SW480 (cell line): ENCODE measurements at regions not wholly inside any gene's neighbourhood (a gene's known extent, or its start where the extent isn't known, plus 50 kb on each side); places are given as distances from the start of the nearest gene placed in this dataset.
A peak's percentile ranks its signal among the peaks of the same experiment; 100 is the strongest.

Experiments
- DNase-seq: peaks from one replicate; pipeline ENCODE4 v3.0.0-alpha.2; 2016; ENCODE audit warnings: low spot score

DNA sequence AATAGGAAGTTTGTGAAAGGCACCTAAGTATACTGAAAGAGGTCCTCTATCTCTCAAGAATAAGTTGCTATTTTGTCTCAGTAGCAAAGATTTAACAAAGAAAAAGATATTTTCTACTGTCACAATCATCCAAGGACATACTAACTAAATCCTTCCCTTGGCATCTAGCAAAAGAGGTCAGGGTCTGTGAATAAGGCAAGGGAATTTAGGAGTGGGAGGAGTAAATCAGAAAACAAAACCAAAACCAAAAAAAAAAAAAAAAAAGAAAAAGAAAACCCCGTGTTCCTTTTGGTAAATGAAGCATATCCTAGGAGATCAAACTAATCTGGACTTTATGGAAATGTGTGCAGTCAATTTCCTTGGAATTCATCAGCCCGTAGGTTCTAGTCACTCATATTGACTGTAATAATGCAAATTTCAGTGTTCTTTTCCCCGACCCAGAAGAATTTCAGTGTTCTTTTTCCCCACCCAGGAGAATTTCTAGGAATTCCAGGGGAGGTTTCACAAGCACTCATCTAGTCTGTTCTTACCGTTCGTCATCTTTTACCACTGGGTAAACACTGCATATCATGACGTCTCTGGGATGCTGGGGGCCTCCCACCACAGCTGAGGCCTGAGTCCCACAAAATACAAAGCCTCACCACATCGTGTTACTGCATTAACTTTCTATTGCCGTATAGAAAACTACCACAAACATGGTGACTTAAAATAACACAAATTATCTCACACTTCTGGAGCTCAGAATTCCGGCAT lies 113.8 kb upstream of the CCDC54 start:
- DNase-seq: no peak

DNA sequence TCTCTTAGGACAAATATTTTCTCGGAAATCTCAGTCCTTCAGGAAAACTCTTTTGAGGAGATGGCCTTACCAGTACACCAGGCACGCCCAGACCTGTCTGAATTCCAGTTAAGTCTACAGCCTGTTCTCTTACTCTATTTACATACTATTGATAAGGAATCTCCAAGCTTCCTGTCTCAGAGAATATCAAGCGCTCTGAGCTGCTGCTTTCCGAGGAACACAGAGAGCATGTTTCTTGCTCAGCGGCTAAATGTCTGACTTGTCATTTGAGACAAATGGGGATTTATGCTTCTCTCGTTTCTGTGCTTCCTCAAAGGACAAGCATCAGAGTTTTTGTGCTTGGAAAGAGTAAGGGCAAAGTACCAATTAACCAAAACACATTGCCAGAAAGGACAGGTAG lies 112.4 kb upstream of the CCDC54 start:
- DNase-seq: no peak

DNA sequence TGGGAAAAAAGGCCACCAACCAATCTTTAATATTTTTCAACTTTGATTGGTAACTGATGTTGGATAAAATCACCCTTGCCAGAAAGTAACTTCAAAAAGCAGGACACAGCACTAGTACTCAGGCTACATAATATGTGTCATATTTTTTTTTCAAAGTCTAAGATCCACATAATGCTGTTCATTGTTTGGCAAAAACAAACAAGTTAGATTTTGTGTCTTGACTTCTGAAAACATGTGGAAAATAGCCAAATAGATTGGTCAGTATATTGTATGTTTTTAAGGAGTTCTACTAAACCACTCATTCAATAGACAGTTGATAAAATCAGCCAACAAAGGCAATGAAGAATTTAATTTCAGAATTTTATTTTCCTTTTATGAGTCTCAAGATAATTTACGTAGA lies 111.7 kb upstream of the CCDC54 start:
- no peak for DNase-seq

DNA sequence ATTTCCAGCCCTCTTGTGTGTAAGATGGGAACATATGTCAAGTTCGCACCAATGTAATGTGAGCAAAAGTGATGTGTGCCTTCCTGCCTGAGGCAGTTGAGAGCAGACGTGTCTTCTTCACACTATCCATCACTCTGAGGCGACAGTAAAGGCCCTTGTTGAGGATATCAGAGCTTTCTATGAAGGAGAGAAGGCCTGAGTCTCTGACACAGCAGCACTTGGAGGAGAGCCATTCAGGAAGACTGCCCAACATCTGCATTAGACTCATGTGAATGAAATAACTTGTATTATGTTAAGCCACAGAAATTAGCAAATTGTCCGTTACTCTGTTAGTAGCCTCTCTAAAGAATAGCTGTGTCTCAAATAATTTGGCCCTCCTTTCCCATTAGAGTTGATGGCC lies 108.8 kb upstream of the CCDC54 start:
- no peak for DNase-seq

GRCh38 chr3:107269136-107269535 lies 108.1 kb upstream of the CCDC54 start:
- DNase-seq: no peak

DNA sequence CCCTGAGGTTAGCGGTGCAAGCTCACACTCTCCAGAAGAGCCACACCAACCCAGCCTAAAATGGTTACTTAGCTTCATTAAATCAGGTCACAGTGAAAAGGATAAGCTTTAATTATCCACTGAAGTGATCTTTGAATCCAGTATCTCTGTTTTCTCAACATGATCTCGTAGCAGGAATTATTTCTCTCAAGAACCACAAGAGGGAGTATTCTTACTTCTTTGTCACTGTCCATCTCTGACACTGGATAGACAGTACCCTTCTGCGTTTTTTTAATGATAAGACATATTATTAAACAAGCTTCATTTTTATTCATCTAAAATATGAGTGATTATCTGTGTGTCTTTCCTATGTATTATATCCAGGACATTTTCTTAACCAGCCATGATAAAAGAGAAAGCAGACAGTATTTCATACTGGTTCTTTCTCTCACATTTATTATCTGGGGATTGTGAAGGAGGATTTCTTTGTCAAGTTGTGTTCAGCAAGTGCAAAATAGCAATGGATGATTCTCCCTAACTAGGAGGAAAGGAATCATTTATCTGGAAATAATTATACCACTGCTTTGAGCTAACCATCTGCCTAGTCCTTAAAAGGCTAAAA lies 105.4 kb upstream of the CCDC54 start:
- DNase-seq: peak; percentile 79

GRCh38 chr3:107272471-107272870 lies 104.8 kb upstream of the CCDC54 start:
- no peak for DNase-seq

- no peak for DNase-seq
These were observed 104.4 kb upstream of the CCDC54 start for GRCh38 chr3:107272885-107273284.

GRCh38 chr3:107273771-107274170 lies 103.5 kb upstream of the CCDC54 start:
- DNase-seq: no peak

- no peak for DNase-seq
These were observed 101.7 kb upstream of the CCDC54 start for GRCh38 chr3:107275511-107275910.

- no peak for DNase-seq
These were observed 93.3 kb upstream of the CCDC54 start for GRCh38 chr3:107283948-107284347.

DNA sequence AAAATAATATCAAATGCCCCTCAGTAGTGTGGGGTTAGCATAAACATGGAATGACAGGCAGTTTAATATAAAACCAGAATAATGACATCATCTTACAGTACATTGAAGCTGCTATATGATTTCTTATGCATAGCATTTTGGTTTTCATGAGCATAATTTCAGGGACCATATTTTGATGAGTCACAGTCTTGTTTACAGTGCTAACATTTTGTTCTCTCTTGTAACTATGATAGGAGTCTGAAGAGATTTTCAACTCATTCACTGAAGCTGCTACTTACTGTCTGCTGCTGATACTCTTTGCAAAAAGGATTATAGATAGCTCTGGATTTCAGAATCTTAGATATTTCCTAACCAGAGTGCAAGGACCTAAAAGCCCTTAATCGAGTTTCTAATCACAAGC lies 92.6 kb upstream of the CCDC54 start:
- DNase-seq: no peak

GRCh38 chr3:107285197-107285596 lies 92.0 kb upstream of the CCDC54 start:
- no peak for DNase-seq

- DNase-seq: no peak
These were observed 87.9 kb upstream of the CCDC54 start for GRCh38 chr3:107289354-107289753.

DNA sequence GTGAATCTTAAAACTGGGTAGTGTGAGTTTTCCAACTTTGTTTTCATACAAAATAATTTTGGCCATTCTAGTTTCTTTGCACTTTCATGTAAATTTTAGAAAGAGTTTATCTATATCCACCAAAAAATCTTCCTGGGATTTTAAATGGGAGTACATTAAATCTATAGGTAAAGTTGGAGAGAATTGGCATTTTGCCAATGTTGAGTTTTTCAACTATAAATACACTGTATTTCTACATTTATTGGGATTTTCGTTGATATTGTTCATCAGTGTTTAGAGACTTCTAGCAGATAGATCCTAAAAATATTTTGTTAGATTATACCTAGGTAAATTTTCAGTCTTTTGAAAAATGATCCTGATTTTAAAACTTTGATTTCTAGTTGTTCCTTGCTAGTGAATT lies 83.1 kb upstream of the CCDC54 start:
- no peak for DNase-seq

DNA sequence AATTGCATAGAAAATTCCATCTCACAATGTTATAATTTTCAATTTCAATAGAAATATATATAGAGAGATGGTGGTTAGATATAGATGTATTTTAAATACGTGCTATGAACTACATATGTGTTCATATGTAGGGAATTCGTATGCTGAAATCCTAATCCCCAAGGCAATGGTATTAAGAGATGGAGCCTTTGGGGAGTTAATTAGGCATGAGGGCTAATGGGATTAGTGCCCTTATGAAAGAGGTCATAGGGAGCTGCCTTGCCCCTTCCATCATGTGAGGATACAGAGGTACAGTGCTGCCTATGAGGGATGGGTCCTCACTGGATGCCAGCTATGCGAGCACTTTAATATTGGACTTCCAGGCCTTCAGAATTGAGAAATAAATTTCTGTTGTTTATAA lies 79.6 kb upstream of the CCDC54 start:
- no peak for DNase-seq

DNA sequence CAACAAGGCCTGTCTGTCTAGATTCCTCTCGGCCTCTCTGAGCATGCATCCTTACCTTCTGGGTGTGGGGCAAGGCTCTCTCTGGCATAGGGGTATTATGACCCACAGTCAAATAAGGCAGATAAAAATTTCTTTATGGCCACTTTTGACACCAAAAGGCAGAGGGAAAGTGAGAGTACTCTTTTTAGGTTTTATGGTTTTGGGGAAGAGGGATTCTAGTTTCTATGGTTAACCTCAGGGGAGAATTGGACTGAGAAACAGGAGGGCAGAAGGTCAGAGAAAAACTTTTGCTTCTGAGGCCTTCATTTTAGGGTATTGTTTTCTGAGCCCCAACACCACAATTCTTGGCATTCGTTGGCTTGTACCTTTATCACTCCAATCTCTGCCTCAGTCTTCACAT lies 70.0 kb upstream of the CCDC54 start:
- no peak for DNase-seq

- no peak for DNase-seq
These were observed 68.5 kb upstream of the CCDC54 start for GRCh38 chr3:107308716-107309115.

- DNase-seq: no peak
These were observed 67.9 kb upstream of the CCDC54 start for GRCh38 chr3:107309312-107309711.

DNA sequence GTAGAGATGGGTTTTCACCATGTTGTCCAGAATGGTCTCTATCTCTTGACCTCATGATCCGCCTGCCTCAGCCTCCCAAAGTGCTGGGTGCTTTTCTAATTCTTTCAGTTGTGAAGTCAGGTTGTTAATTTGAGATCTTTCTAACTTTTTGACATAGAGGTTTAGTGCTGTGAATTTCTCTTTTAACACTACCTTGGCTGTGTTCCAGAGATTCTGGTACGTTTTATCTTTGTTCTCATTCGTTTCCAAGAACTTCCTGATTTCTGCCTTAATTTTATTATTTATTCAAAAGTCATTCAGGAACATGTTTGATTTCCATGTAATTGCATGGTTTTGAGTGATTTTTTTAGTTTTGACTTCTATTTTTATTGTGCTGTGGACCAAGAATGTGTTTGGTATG lies 63.5 kb upstream of the CCDC54 start:
- DNase-seq: no peak

DNA sequence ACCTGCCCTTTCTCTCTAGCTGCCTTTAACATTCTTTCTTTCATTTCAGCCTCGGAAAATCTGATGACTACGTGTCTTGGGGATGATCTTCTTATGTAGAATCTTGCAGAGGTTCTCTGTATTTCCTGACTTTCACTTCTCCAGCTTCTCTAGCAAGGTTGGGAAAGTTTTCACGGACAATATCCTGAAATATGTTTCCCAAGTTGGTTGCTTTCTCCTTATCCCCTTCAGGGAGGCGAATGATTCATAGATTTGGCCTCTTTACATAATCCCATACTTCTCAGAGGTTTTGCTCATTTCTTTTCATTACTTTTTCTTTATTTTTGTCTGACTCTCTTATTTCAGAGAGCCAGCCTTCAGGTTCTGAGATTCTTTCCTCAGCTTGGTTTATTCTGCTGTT lies 62.1 kb upstream of the CCDC54 start:
- no peak for DNase-seq

DNA sequence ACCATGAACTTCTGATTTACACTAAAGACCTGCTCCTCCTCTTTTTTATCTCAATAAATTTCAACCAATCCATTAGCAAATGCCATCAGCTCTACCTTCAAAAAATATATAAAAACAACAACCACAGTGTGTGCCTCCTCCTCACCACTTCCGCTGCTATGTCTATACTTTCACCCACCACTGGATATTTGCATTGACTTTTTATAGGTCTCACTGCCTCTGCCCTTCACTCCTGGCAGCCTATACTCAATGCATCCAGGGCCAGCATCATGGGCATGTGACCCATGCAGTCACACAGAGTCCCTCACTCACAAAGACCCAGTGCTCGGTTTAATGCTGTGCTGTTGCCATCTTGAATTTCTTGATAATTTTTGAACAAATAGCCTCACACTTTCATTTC lies 53.5 kb upstream of the CCDC54 start:
- DNase-seq: no peak

- DNase-seq: no peak
These were observed 51.8 kb upstream of the CCDC54 start for GRCh38 chr3:107325446-107325845.
